ENCODE measurements at regions not wholly inside any gene's neighbourhood (a gene's known extent, or its start where the extent isn't known, plus 50 kb on each side); places are given as distances from the start of the nearest gene placed in this dataset.

- no peak for DNase-seq (ENCODE audit: low spot score)
These were observed 60.5 kb downstream of the NR2F2 start for GRCh38 chr15:96390986-96391385.

DNA sequence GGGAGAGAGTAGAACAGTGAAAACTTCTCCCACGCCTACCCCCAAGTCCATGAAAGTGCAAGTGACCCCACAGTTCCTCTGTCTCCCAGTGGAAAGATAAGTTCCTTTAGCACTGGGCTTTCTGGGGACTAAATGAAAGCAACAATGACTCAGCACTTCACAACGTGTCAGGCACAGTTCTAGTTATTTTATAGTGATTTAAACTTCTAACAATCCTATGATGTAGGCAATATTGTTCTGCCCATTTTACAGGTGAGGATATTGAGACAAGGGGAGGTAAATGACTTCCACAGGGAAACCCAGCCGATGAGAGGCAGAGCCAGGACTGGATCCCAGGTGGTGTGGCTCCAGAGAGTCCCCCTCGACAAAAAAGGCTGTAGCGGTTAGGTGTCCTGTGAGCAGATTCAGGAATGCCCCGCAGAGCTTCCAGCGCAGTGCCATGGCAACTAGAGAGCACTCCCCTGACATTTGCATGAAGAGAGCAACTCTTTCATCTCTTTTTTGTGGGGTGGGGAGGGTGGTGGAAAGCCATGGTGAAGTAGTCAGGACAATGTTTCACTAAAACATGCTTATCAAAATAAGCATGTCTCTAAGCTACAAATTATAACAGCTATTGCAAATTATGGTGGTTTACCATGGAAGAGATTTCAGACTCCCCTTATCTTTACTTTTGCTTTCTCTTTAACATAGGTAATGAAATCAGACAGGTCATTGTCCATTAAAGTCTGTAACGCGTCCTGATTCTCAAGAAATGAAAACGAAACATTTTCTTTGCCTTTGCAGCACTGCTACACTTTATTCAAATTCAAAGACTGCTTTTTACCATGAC is 62.1 kb downstream of the NR2F2 start:
- no peak for DNase-seq (ENCODE audit: low spot score)

GRCh38 chr15:96393209-96393513 is 62.7 kb downstream of the NR2F2 start:
- DNase-seq (ENCODE audit: low spot score) = no peak

DNA sequence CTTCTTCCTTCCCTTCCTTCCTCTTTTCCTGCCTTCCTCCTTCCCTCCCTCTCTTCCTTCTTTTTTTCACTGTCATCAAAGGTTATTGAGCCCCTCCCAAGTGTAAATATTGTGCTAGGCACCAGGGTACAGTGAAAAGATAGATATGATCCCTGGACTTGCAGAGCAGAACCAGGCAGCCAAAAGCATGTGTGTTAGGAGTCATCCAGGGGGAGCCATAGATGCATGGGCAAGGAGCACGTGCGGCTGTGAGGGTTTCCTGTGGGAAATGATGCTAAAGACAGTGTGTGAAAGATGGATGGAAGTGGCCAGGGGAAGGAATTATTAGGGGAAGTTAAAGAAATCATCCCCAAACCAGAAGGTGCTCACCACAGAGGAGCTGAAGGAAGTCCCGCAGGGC is 65.2 kb downstream of the NR2F2 start:
- DNase-seq (ENCODE audit: low spot score) = no peak

- no peak for DNase-seq (ENCODE audit: low spot score)
These were observed 68.3 kb downstream of the NR2F2 start for GRCh38 chr15:96398776-96399175.

DNA sequence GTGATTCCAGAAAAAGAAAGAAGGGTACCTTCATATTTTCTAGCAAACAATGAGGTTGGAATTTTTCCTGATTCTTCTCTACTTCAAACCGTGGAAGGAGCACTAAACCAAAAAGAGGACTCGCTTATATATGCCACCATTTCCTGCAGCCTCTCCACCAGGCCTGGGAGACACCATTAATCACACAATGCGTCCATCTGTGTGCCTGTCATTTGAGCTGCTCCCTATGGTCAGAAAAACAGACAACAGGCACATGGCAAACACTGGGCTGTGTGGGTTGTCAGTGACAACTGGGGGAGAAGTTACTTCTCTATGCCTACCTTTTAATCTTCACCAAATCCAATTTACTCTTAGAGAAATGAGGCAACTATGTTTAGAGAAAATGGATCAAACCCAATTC is 71.9 kb downstream of the NR2F2 start:
- DNase-seq (ENCODE audit: low spot score) = no peak

DNA sequence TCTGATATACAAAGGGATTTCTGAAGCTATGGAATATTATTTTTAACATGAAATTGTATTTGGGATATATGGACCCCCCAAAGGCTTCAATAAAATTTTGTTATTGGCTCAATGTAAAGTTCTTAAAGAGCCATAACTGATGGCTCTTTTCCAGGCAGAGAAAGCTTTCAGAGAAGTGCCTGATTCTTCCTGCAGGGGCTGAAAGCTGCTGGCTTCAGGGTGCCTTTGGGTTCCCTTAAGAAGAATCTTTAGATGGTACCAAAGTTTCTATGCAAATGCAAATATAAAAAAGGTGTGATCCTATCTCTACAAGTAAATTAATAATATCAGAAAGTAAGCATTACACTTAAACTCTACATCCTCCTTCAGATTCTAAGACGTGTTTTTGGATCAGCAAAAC is 72.6 kb downstream of the NR2F2 start:
- DNase-seq (ENCODE audit: low spot score) = no peak

DNA sequence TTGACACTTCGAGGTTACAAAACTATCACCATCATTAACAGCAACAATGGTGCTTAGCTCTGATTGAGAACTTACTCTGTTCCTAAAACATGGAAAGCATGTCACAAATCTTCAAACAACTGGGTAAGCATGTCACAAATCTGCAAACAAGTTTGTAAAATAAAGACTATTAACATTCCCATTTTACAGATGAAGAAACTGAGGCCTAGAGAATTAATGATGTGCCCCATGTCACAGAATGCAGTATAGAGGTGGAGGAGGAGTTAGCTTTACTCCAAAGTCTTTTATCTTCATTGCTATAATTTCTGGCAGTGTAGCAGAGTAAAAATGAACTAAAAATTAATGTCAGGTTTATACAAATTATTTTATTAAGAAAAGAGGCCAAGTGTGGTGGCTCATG is 73.4 kb downstream of the NR2F2 start:
- no peak for DNase-seq (ENCODE audit: low spot score)

- DNase-seq (ENCODE audit: low spot score) = no peak
These were observed 74.1 kb downstream of the NR2F2 start for GRCh38 chr15:96404560-96404959.

GRCh38 chr15:96406291-96406690 is 75.8 kb downstream of the NR2F2 start:
- no peak for DNase-seq (ENCODE audit: low spot score)

DNA sequence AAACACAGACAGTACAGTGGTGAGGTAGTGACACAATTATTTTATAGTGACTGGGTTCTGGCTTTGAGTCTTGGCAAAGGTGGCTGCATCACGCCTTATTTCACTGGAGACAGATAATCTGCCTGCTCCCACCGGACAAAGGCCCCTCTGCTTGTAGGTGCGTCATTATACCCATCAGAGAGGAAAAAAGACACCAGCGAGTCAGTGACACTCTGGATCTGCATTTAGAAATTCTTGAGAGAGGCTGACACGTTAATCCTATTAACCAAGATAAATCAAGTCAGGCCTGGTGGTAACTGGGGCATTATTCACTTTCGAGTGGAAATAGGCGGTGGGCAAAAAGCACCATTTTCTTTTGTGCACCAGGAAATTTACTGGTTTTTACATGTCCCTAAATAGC is 76.2 kb downstream of the NR2F2 start:
- no peak for DNase-seq (ENCODE audit: low spot score)

- DNase-seq (ENCODE audit: low spot score) = no peak
These were observed 77.0 kb downstream of the NR2F2 start for GRCh38 chr15:96407482-96407881.

GRCh38 chr15:96408591-96409183 is 78.2 kb downstream of the NR2F2 start:
- DNase-seq (ENCODE audit: low spot score) = no peak

- DNase-seq (ENCODE audit: low spot score) = no peak
These were observed 79.0 kb downstream of the NR2F2 start for GRCh38 chr15:96409215-96410138.

GRCh38 chr15:96410175-96411055 is 79.9 kb downstream of the NR2F2 start:
- DNase-seq (ENCODE audit: low spot score) = no peak

- DNase-seq (ENCODE audit: low spot score) = no peak
These were observed 80.8 kb downstream of the NR2F2 start for GRCh38 chr15:96411056-96412031.

GRCh38 chr15:96412045-96412905 is 81.8 kb downstream of the NR2F2 start:
- no peak for DNase-seq (ENCODE audit: low spot score)

- DNase-seq (ENCODE audit: low spot score) = no peak
These were observed 82.4 kb downstream of the NR2F2 start for GRCh38 chr15:96412906-96413231.

DNA sequence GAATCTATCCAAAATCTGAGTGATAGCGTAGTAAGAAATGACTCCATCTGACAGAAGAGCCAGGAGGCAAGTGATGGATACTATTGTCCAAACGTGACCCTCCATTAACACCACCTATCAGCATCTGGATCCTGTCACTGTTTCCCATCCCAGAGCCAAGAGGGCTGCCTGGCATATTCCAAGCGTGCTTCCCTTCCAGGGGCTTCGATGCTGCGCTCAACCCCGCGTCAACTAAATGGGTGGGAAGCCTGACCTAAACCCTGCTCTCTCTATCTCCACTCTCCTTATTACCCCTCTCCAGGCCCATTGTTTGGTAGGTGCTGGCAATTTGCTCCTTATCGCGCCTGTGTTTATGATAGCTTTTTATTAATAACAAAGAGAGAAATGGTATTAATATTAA is 83.2 kb downstream of the NR2F2 start:
- DNase-seq (ENCODE audit: low spot score) = no peak

DNA sequence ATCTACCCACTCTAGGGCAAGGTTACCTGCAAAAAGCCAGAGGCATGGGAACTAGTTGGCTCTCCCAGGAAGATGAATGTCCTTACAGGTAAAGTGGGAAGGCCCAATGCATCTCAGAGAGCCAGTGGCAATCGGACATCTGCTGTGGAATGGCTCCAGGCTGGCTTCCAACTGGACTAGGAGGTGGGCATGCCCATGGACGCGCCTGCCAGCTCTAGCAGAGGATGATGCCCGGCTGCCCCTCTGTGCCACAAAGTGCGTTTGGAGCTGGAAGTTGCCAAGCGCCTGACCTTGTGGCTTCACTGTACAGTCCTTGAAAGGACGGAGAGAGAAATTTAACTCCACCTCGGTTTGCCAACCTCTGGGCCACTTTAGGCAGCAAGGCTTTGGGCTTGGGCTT is 84.4 kb downstream of the NR2F2 start:
- no peak for DNase-seq (ENCODE audit: low spot score)
